SH-SY5Y (cell line): ENCODE measurements at regions not wholly inside any gene's neighbourhood (a gene's known extent, or its start where the extent isn't known, plus 50 kb on each side); places are given as distances from the start of the nearest gene placed in this dataset.

ENCODE experiments used
- GATA2 ChIP-seq: IDR thresholded peaks from 2 replicates; pipeline ENCODE4 v1.6.1; 2011; ENCODE audit warnings: mild to moderate bottlenecking, low read depth, low read length
- GATA3 ChIP-seq: IDR thresholded peaks from 2 replicates; pipeline ENCODE4 v1.6.1; 2011; ENCODE audit warnings: low read depth, mild to moderate bottlenecking, low read length, moderate library complexity

- TF ChIP-seq GATA3 (no peak), GATA2 (no peak)
Observed at GRCh38 chr10:128557149-128557710, 431.0 kb upstream of the MKI67 start.
